ENCODE measurements at regions not wholly inside any gene's neighbourhood (a gene's known extent, or its start where the extent isn't known, plus 50 kb on each side); places are given as distances from the start of the nearest gene placed in this dataset.

- no peak for TF ChIP-seq FOXK2 (IDR thresholded peaks at IDR 0.05)
- TF ChIP-seq PKNOX1 (IDR thresholded peaks at IDR 0.05): no peak
- TF ChIP-seq ELF4 (IDR thresholded peaks at IDR 0.05): no peak
- TF ChIP-seq FOXA1 (IDR thresholded peaks at IDR 0.05): no peak
- TF ChIP-seq NFRKB (IDR thresholded peaks at IDR 0.05): no peak
Observed at GRCh38 chr4:72744103-72744725, 175.2 kb upstream of the ADAMTS3 start.
